Heart left ventricle (tissue), 13 donors: ENCODE measurements at regions not wholly inside any gene's neighbourhood (a gene's known extent, or its start where the extent isn't known, plus 50 kb on each side); places are given as distances from the start of the nearest gene placed in this dataset.

Experiments used
- POLR2A ChIP-seq, 2 donors: fragments of 450-650 bp; IDR thresholded peaks; one replicate each; pipeline ENCODE4 v1.6.1; 2017; ENCODE audit warnings: antibody characterized with exemption in 2 of 2, mild to moderate bottlenecking in 2 of 2, moderate library complexity in 2 of 2
- TF ChIP-seq, protein P1 (sequence below), 12 donors: fragments of 200-600 bp; sonication (generic) in 4 of 12; IDR thresholded peaks; one replicate each; pipeline versions ENCODE4 v1.5.0 to v1.8.0; 2018 to 2022; ENCODE audit warnings: antibody characterized with exemption in 12 of 12, mild to moderate bottlenecking in 5 of 12
- donor health status: ischemic (EF 13 %, LVEDD 7.1; RV severe dilation, severe dysfunction).
- donor health status: DM: no; HTN: yes; CAD: no.
- donor health status: DM: no; HTN: no; CAD: no.
- donor health status: ischemic (EF 25% LVEDD 6.9; RV normal size, moderate dysfunction).
- donor health status: ischemic (EF 25% LVEDD 5.7; RV mildly dilated, moderate dysfunction).
- donor health status: ischemic (EF 35%, LVEDD 5.7; RV mildly dilated, moderate dysfunction).
- donor health status: nonischemic (EF 11% LVEDD 7.7; RV severe dilation, severe dysfunction).
- donor health status: DM: yes; HTN: yes; CAD: no.
- donor health status: PGD.
- donor health status: ischemic (EF 29% LVEDD 5.4; RV normal size, mild dysfunction).
- donor health status: nonischemic (EF 23%, LVEDD 6.1; RV moderate dilation, normal function).

- TF ChIP-seq, protein P1, sequence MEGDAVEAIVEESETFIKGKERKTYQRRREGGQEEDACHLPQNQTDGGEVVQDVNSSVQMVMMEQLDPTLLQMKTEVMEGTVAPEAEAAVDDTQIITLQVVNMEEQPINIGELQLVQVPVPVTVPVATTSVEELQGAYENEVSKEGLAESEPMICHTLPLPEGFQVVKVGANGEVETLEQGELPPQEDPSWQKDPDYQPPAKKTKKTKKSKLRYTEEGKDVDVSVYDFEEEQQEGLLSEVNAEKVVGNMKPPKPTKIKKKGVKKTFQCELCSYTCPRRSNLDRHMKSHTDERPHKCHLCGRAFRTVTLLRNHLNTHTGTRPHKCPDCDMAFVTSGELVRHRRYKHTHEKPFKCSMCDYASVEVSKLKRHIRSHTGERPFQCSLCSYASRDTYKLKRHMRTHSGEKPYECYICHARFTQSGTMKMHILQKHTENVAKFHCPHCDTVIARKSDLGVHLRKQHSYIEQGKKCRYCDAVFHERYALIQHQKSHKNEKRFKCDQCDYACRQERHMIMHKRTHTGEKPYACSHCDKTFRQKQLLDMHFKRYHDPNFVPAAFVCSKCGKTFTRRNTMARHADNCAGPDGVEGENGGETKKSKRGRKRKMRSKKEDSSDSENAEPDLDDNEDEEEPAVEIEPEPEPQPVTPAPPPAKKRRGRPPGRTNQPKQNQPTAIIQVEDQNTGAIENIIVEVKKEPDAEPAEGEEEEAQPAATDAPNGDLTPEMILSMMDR (IDR thresholded peaks at IDR 0.05), result no peak
- TF ChIP-seq POLR2A (IDR thresholded peaks at IDR 0.05), result no peak
These were observed 385.8 kb upstream of the ZNF507 start for GRCh38 chr19:31959527-31960018.
